Activated naive CD8-positive, alpha-beta T cell treated with anti-CD3 and anti-CD28 coated beads for 36 hours (primary cell): ENCODE measurements at regions not wholly inside any gene's neighbourhood (a gene's known extent, or its start where the extent isn't known, plus 50 kb on each side); places are given as distances from the start of the nearest gene placed in this dataset.

Experiments used
- DNase-seq: peaks from one replicate; pipeline ENCODE4 v3.0.0; 2021
- H3K27ac Mint-ChIP-seq: one replicate; pipeline ENCODE4 v1.8.0; 2022; ENCODE audit warnings: mild to moderate bottlenecking, moderate library complexity, mixed read lengths
- H3K27me3 Mint-ChIP-seq: one replicate; pipeline ENCODE4 v1.8.0; 2022; ENCODE audit warnings: mild to moderate bottlenecking, mixed read lengths
- H3K36me3 Mint-ChIP-seq: one replicate; pipeline ENCODE4 v1.8.0; 2021; ENCODE audit warnings: mild to moderate bottlenecking, mixed read lengths
- H3K4me1 Mint-ChIP-seq: one replicate; pipeline ENCODE4 v1.8.0; 2021; ENCODE audit warnings: mixed read lengths
- H3K4me3 Mint-ChIP-seq: one replicate; pipeline ENCODE4 v1.8.0; 2022; ENCODE audit warnings: mild to moderate bottlenecking, moderate library complexity, mixed read lengths
- H3K9me3 Mint-ChIP-seq: one replicate; pipeline ENCODE4 v1.8.0; 2022; ENCODE audit warnings: mixed read lengths

DNA sequence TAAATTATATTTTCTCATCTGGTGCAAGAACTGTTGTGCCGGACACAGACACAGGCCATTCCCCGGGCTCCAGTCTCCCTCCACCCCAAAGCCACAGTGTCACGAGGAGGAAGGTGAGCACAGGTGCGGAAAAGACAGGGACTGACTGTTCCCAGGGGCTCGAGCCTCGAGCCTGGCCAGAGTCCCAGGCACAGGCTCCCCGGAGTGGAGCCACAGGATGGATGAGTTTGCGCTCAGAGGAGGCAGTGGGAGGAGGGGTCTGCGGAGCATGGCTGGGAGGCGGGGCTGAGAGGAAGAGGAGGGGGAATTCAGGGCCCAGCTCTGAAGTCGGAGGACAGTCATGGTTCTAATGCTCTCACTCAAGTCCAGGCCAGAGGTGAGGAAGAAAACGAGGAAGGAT, 284.8 kb downstream of the SMOC2 start:
- Mint-ChIP-seq H3K27ac (no peak overlapping the region), H3K27me3 (no peaks in the 10 kb centered on the region)

DNA sequence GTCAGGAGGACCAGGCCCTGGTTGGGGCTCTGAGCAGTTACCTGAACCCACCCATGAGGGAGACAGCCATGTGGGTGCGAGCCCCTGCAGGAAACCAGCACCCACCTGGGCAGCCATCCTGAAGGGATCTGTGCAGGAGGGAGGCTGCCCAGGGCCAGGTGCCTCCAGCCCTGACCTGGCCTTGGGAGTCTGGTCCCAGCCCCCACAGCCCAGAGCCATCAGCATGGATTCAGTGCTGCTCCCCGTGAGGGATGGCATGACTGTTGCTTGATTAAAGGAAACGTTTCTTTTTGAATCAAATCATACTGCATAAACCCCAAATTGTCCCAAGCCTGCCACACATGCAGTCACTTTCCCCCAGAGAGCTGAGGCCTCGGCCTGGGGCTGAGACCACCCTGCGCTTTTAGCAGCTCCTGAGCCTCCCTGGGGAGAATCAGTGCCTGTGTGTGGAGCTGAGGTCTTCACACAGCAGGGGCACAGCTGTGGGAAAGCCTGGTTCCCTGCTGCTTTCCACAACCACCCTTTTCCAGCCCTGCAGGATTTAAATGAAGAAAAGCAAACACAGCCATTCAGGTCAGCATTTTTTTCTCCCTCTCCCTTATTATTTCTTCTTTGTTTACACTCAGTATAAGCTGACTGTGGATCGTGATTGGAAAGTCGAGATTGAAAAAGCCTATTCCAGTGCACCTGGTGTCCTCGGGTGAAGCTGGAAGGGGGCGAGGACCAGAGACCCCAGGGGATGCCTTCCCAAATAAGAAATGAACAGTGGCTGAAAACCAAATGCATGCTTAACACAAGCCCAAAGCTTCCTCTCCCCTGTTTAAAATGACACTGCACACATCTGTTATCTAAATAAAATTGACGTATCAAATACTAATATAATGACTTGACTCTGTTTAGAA, 283.9 kb downstream of the SMOC2 start:
- no peak for DNase-seq
- Mint-ChIP-seq H3K27me3 (no peaks in the 10 kb centered on the region), H3K4me3 (no peak overlapping the region), H3K9me3 (no peaks in the 10 kb centered on the region), H3K27ac (no peak overlapping the region), H3K36me3 (no peaks in the 10 kb centered on the region), H3K4me1 (no peaks in the 10 kb centered on the region)

More for the DNA sequence above, 284.8 kb downstream of the SMOC2 start:
- Mint-ChIP-seq H3K4me1 (no peaks in the 10 kb centered on the region), H3K36me3 (no peaks in the 10 kb centered on the region), H3K4me3 (no peak overlapping the region), H3K9me3 (no peaks in the 10 kb centered on the region)
- no peak for DNase-seq

DNA sequence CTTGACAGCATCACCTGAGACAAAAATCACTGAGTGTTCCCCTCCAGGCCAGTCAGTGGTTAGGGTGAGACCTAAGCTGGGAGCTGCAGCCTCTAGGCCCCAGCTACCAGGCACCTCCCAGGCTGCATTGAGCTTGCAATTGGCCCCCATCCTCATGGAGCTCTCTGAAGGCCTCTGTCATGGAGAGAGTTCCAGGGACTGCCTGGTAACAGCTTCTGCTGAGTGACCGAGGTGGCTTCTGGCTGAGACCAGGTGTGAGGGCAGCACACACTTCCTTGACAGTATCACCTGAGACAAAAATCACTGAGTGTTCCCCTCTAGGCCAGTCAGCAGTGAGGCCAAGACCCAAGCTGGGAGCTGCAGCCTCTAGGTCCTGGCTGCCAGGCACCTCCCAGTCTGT, 283.0 kb downstream of the SMOC2 start:
- no peak overlapping the region for H3K4me3 Mint-ChIP-seq
- no peak for DNase-seq
- H3K27me3 Mint-ChIP-seq, result no peaks in the 10 kb centered on the region
- H3K27ac Mint-ChIP-seq, result no peak overlapping the region
- no peaks in the 10 kb centered on the region for H3K36me3 Mint-ChIP-seq
- H3K4me1 Mint-ChIP-seq, result no peaks in the 10 kb centered on the region
- H3K9me3 Mint-ChIP-seq, result no peaks in the 10 kb centered on the region

DNA sequence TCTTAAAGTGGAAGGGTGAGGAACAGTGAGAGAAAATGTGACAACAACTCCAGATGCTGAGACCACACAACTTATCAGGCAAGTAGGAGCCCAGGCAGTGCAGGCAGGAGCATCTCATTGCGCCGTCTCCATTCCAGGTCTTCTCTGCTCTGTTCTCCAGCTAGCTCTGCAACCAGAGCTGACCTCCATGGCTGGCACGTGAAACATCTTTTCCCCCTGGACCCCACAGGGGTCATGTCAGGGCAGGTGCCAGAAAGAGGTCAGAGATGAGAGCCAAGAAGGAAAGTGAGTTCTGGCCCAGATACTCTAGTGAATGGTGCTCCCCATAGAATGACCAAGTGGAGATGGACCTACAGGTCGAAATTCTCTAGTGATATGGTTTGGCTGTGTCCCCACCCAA, 281.4 kb downstream of the SMOC2 start:
- no peaks in the 10 kb centered on the region for H3K27me3 Mint-ChIP-seq
- no peaks in the 10 kb centered on the region for H3K36me3 Mint-ChIP-seq
- no peak overlapping the region for H3K27ac Mint-ChIP-seq
- H3K4me1 Mint-ChIP-seq, result no peaks in the 10 kb centered on the region
- H3K4me3 Mint-ChIP-seq, result no peak overlapping the region
- no peaks in the 10 kb centered on the region for H3K9me3 Mint-ChIP-seq
- DNase-seq, result no peak

DNA sequence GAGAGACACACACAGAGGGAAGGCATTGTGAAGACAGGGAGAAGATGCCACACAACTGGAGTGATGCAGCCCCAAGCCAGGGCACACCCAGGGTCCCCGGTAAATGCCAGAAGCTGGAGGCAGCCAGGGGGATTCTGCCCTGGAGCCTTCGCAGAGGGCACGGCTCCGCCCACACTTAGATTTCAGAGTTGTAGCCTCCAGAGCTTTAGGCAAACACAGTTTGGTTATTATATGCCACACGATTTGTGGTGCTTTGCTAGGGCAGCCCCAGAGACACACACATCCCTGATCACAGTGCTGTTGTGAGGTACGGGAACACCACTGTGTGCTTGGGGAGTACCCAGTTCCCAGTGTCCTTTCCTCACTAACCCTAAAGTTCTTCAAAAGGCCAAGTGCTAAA, 280.6 kb downstream of the SMOC2 start:
- H3K4me3 Mint-ChIP-seq, result no peak overlapping the region
- H3K4me1 Mint-ChIP-seq, result no peaks in the 10 kb centered on the region
- no peak overlapping the region for H3K27ac Mint-ChIP-seq
- no peaks in the 10 kb centered on the region for H3K27me3 Mint-ChIP-seq
- no peaks in the 10 kb centered on the region for H3K36me3 Mint-ChIP-seq
- H3K9me3 Mint-ChIP-seq, result no peaks in the 10 kb centered on the region
- DNase-seq, result no peak

DNA sequence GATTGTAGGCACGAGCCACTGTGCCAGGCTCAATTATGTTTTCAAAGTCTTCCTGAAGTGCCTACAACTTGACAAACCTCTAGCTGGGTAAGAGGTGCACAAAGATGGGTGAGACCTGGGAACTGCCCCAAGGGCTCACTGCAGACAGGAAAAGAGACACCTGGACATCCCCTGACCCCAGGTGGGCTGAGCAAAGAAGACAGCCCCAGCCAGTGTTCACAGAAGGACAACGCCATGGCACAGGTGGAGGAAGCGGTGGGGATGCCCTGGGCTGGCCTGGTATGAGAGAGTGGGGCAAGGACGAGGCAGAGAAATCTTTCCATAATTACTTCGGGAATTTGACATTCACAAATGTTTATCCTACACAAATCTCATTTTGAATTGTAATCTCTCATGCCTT, 278.9 kb downstream of the SMOC2 start:
- no peak for DNase-seq
- H3K9me3 Mint-ChIP-seq, result no peaks in the 10 kb centered on the region
- no peaks in the 10 kb centered on the region for H3K4me1 Mint-ChIP-seq

DNA sequence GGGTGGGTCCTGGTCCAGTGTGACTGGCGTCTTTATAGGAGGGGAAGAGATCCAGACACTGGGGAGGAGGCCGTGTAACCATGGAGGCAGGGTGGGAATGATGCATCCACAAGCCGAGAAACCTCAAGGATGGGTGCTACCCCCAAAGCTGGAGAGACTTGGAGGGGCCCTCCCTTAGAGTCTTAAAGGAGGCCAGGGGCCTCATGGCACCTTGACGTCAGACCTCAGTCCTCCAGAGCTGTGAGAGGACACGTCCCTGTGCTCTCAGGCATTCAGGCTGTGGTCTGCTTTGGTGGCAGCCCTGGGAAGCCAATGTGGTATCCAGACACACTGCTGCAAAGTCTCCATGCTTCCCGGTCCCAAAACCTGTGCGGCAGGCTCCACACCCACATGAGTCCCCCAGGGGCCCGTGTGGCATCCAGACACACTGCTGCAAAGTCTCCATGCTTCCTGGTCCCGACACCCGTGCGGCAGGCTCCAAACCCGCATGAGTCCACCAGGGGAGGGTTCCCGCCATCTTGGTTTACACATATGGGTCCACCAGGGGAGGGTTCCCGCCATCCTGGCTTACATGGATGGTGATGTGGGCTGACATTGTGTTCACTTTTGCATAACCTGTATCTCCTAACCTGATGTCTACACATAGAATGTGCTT, 278.0 kb downstream of the SMOC2 start:
- no peak overlapping the region for H3K27ac Mint-ChIP-seq
- no peaks in the 10 kb centered on the region for H3K27me3 Mint-ChIP-seq
- no peaks in the 10 kb centered on the region for H3K9me3 Mint-ChIP-seq
- no peaks in the 10 kb centered on the region for H3K4me1 Mint-ChIP-seq
- no peak for DNase-seq
- H3K4me3 Mint-ChIP-seq, result no peak overlapping the region
- no peaks in the 10 kb centered on the region for H3K36me3 Mint-ChIP-seq

More for the DNA sequence above, 278.9 kb downstream of the SMOC2 start:
- H3K4me3 Mint-ChIP-seq, result no peak overlapping the region
- H3K36me3 Mint-ChIP-seq, result no peaks in the 10 kb centered on the region
- H3K27ac Mint-ChIP-seq, result no peak overlapping the region
- no peaks in the 10 kb centered on the region for H3K27me3 Mint-ChIP-seq
